Smooth muscle cell (in vitro differentiated cells): ENCODE measurements at regions not wholly inside any gene's neighbourhood (a gene's known extent, or its start where the extent isn't known, plus 50 kb on each side); places are given as distances from the start of the nearest gene placed in this dataset.

Experiments used
- DNase-seq: peaks from one replicate; lab custom pipeline; 2025; ENCODE audit not compliant: unreplicated experiment; lab: John Stamatoyannopoulos, UW
- H2AFZ ChIP-seq: fragments of 200-600 bp; sonication (generic); 2 replicates; pipeline ENCODE4 v1.6.0; 2016; ENCODE audit warnings: antibody characterized with exemption, low read depth, mild to moderate bottlenecking
- H3F3A ChIP-seq: fragments of 200-600 bp; sonication (generic); 2 replicates; pipeline ENCODE4 v1.6.0; 2017; ENCODE audit warnings: antibody characterized with exemption, low read depth
- H3K27ac ChIP-seq: fragments of 200-600 bp; sonication (generic); 2 replicates; pipeline ENCODE4 v1.5.1; 2016; ENCODE audit warnings: low read depth, mild to moderate bottlenecking
- H3K27me3 ChIP-seq: fragments of 200-600 bp; sonication (generic); 2 replicates; pipeline ENCODE4 v1.6.1; 2016; ENCODE audit warnings: low read depth, mild to moderate bottlenecking
- H3K36me3 ChIP-seq: fragments of 200-600 bp; sonication (generic); 2 replicates; pipeline ENCODE4 v1.5.1; 2016; ENCODE audit warnings: low read depth
- H3K4me1 ChIP-seq: fragments of 200-600 bp; sonication (generic); 2 replicates; pipeline ENCODE4 v1.5.1; 2016; ENCODE audit warnings: low read depth
- H3K4me2 ChIP-seq: fragments of 200-600 bp; sonication (generic); 2 replicates; pipeline ENCODE4 v1.6.0; 2016; ENCODE audit warnings: mild to moderate bottlenecking
- H3K4me3 ChIP-seq: fragments of 200-600 bp; sonication (generic); 2 replicates; pipeline ENCODE4 v1.5.1; 2016; ENCODE audit warnings: mild to moderate bottlenecking
- H3K79me2 ChIP-seq: fragments of 200-600 bp; sonication (generic); 2 replicates; pipeline ENCODE4 v1.6.0; 2016; ENCODE audit warnings: low read depth, mild to moderate bottlenecking
- H3K9ac ChIP-seq: fragments of 200-600 bp; sonication (generic); 2 replicates; pipeline ENCODE4 v1.6.0; 2016; ENCODE audit warnings: low read depth
- H3K9me3 ChIP-seq: fragments of 200-600 bp; sonication (generic); replicated peaks from 2 replicates; pipeline ENCODE4 v1.5.1; 2016; ENCODE audit warnings: low read depth
- H4K20me1 ChIP-seq: fragments of 200-600 bp; sonication (generic); 2 replicates; pipeline ENCODE4 v1.6.0; 2016; ENCODE audit warnings: low read depth
- CTCF ChIP-seq: fragments of 200-600 bp; sonication (generic); IDR thresholded peaks from 2 replicates; pipeline ENCODE4 v1.5.1; 2017; ENCODE audit warnings: borderline replicate concordance, mild to moderate bottlenecking, antibody characterized with exemption; ENCODE audit not compliant: insufficient read depth, poor library complexity, severe bottlenecking
- WGBS: methylation state at CpG from one replicate; pipeline ENCODE4 v1.1.7; 2016; ENCODE audit warnings: low lambda C conversion rate; 5-methylcytosine and 5-hydroxymethylcytosine counted together

GRCh38 chr6:33912195-33912594 lies 108.4 kb upstream of the MLN start:
- no peak for DNase-seq
- Histone ChIP-seq H4K20me1 (no peaks in the 10 kb centered on the region), H2AFZ (no peak overlapping the region), H3K36me3 (no peaks in the 10 kb centered on the region), H3K4me3 (no peak overlapping the region), H3K27me3 (peaks cover 4% of the 10 kb centered on the region), H3K27ac (no peak overlapping the region), H3K4me1 (no peaks in the 10 kb centered on the region), H3K79me2 (no peaks in the 10 kb centered on the region), H3K9ac (no peak overlapping the region), H3F3A (no peaks in the 10 kb centered on the region), H3K9me3 (no peaks in the 10 kb centered on the region), H3K4me2 (no peak overlapping the region)
- TF ChIP-seq CTCF = no peak
- WGBS = 17% methylated on average over 1 of the region's 1 CpG

DNA sequence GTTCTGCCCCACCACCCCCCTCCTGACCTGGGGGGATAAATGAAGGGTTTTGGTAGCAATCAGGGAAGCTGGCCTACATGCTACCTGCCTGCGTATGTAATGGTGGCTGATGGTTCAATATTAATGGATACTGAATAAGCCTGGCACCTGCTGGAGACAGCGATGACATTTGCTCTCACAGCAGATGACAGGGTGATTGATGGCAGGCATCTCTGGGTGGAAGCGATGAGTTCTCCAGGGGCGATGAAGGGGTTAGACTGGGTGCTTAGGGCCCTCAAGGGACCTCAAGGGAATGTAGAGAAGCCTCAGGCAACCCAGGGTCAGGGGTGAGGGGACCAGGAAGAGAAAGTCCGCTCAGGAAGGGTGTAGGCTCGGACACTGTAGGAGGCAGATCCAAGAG lies 107.7 kb upstream of the MLN start:
- Histone ChIP-seq H3K36me3 (no peaks in the 10 kb centered on the region), H3F3A (no peaks in the 10 kb centered on the region), H3K27ac (no peak overlapping the region), H3K4me2 (no peak overlapping the region), H3K4me3 (no peak overlapping the region), H3K4me1 (no peaks in the 10 kb centered on the region), H4K20me1 (no peaks in the 10 kb centered on the region), H3K79me2 (no peaks in the 10 kb centered on the region), H2AFZ (no peak overlapping the region), H3K9ac (no peak overlapping the region), H3K9me3 (no peaks in the 10 kb centered on the region), H3K27me3 (peaks cover 4% of the 10 kb centered on the region)
- DNase-seq = no peak
- 96% methylated on average over 6 of the region's 6 CpGs for WGBS
- TF ChIP-seq CTCF = no peak

DNA sequence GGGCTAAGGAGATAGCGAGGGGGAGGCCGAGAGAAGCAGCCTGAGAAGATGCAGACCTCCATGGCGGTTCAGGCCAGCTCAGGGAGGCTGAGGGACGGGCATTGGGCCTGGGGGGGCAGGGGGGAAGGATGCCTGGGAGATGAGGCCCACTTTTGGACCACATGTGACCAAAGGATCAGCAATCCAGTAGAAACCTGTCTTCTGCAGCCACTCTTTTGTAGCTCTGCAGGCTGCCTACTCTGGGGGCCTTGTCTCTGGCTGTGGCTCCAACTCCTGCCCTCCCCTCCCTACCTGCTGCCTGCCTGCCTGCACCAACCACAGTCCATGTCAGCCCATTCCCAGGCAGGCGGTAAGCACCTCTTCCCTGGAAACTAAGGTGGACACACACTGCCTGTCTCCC lies 106.8 kb upstream of the MLN start:
- Histone ChIP-seq H2AFZ (no peak overlapping the region), H3K4me3 (no peak overlapping the region), H3K79me2 (no peaks in the 10 kb centered on the region), H3K27me3 (peaks cover 4% of the 10 kb centered on the region), H3K36me3 (no peaks in the 10 kb centered on the region), H3K9ac (no peak overlapping the region), H3F3A (no peaks in the 10 kb centered on the region), H3K4me2 (no peak overlapping the region), H3K9me3 (no peaks in the 10 kb centered on the region), H3K27ac (no peak overlapping the region), H3K4me1 (no peaks in the 10 kb centered on the region), H4K20me1 (no peaks in the 10 kb centered on the region)
- no peak for TF ChIP-seq CTCF
- WGBS = 94% methylated on average over 5 of the region's 5 CpGs
- no peak for DNase-seq

DNA sequence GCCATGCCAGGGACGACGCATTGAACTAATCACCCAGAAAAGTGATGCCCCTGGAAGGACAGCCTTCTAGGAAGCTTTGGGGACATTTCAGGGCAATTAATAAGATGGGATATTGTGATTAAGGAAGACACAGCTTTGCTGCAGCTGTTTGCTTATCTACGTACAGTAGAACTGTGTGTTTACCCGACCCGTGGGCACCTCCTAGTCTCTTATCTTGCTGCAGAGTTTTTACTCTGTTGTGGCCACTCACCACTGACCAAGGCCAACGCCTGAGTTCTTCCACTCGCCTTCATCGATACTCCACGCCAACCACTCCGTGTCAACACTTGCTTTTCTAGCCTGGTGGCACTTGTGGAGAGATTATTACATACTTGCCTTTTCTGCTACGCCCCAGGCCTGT lies 105.9 kb upstream of the MLN start:
- Histone ChIP-seq H3K4me1 (no peaks in the 10 kb centered on the region), H2AFZ (no peak overlapping the region), H3K27me3 (peaks cover 4% of the 10 kb centered on the region), H3K4me2 (no peak overlapping the region), H3K79me2 (no peaks in the 10 kb centered on the region), H3F3A (no peaks in the 10 kb centered on the region), H3K9me3 (no peaks in the 10 kb centered on the region), H4K20me1 (no peaks in the 10 kb centered on the region), H3K4me3 (no peak overlapping the region), H3K27ac (no peak overlapping the region), H3K36me3 (no peaks in the 10 kb centered on the region), H3K9ac (no peak overlapping the region)
- DNase-seq = no peak
- no peak for TF ChIP-seq CTCF
- 82% methylated on average over 11 of the region's 11 CpGs for WGBS
